ENCODE measurements at regions not wholly inside any gene's neighbourhood (a gene's known extent, or its start where the extent isn't known, plus 50 kb on each side); places are given as distances from the start of the nearest gene placed in this dataset.
"Not testable (repeated sequence)": the region's sequence is repeated elsewhere in the genome, so short reads cannot be mapped to it uniquely, and the experiment has no call there.

- DNase-seq (ENCODE audit: low spot score) = no peak
Measured at GRCh38 chr12:124652661-124653060, 85.2 kb upstream of the NCOR2 start.

- no peak for DNase-seq (ENCODE audit: low spot score)
Measured at GRCh38 chr12:124651516-124652273, 84.3 kb upstream of the NCOR2 start.

DNA sequence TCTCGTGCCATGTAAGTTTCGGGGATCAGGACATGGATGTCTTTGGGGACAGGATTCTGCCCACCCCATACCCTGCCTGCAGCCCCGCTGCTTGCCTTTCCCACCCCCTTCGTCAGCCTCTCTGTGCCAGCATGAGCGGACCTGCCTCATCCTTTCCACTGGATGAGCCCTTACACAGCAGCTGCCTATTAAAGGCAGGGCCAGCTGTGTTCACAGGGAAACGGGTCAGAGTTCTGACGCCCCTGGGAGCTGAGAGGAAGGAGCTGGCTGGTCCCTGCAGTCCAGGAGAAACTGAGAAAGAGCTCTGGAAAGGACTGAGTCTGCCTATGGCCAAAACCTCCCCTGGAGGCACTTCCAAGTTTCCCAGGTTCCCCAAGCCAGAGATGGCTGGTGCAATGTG is 83.5 kb upstream of the NCOR2 start:
- no peak for DNase-seq (ENCODE audit: low spot score)

DNA sequence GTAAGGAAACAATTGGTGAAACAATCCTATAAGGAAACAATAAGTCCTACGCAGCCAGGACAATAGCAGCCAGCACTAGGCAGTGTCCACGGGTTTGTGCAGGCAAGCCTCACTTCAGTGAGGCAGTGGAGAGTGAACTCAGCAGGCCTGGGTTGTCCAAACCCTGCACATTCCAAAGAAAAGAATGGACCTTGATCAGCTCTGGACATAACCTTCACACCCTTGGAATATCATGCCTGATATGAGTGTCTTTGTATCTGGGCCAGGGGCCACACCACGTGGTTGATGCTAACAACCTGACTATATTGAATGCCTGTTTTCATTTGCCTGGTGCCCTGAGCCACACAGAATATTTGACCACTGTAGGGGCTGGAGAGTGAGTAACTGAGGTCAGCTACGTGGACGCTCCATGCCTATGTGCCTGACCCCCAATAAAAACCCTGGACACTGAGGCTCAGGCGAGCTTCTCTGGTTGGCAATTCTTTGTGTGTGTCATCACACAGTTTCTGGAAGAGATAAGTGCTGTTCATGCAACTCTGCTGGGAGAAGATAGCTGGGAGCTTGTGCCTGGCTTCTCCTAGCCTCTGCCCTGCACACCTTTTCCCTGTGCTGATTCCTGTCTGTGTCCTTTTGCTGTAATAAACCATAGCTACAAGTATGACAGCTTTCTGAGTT is 81.4 kb upstream of the NCOR2 start:
- DNase-seq (ENCODE audit: low spot score) = no peak

DNA sequence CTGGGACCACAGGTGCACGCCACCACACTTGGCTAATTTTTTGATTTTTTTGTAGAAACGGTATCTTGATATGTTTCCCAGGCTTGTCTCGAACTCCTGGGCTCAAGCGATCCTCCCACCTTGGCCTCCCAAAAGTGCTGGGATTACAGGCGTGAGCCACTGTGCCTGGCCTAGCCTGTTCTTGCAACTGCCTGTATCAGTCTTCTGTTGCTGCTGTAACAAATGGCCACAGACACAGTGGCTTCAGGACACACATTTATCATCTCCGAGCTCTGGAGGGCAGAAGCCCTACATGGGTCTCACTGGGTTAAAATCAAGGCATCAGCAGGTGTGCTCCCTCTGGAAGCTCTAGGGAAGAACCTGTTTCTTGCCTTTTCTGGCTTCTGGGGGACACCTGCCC is 79.9 kb upstream of the NCOR2 start:
- DNase-seq (ENCODE audit: low spot score) = no peak

DNA sequence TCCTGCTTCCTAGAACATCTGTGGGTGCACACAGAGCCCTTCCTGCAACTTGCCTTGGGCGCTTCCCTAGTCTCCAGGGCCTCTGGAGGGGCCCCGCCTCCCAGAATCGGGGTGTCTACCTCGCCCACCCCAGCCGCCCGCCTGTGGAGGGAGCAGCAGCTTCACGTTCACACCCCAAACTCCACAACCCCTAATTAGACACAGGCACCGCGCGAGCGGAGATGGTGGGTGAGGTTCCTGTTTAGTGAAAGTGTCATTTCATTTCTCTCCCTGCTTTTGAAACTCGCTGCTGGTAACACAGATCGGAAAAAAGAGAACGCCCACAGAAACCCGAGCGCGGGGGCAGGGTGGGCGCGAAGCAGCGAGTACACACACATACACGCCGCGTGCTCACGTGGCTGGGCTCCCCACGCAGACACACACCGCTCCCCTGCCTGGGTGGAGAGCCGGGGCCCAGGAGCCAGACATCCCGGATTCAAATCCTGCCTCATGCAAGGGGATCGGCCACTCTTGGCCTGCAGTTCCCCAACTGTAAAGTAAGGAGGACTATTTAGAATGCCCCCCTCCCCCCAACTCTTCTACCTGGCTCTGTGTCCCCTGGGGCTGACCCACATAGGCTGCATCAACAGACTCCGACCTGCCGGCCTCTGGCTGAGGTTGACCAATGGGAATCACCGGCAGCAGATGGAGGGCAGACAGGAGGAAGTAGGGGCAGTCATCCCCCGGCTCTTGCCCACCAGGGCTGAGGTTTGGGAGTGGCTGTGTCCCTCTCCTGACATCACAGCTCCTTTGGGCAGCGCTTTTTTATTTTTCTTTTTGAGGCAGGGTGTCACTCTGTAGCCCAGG is 79.2 kb upstream of the NCOR2 start:
- no peak for DNase-seq (ENCODE audit: low spot score)

- DNase-seq (ENCODE audit: low spot score) = no peak
Measured at GRCh38 chr12:124645530-124646244, 78.3 kb upstream of the NCOR2 start.

GRCh38 chr12:124643768-124644167 is 76.4 kb upstream of the NCOR2 start:
- DNase-seq (ENCODE audit: low spot score) = not testable (repeated sequence)

DNA sequence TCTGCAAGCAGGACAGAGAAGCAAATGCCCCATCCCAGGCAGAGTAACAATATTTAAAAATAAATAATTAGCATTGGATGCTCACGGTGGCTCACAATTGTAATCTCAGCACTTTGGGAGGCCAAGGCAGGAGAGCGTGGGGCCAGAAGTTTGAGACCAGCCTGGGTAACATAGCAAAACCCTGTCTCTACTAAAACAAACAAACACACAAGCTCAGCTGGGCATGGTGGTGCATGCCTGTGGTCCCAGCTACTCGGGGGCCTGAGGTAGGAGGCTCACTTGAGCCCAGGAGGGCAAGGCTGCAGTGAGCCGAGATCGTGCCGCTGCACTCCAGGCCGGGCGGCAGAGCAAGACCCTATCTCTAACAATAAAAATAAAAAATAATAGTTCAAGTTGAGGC is 74.7 kb upstream of the NCOR2 start:
- no peak for DNase-seq (ENCODE audit: low spot score)

DNA sequence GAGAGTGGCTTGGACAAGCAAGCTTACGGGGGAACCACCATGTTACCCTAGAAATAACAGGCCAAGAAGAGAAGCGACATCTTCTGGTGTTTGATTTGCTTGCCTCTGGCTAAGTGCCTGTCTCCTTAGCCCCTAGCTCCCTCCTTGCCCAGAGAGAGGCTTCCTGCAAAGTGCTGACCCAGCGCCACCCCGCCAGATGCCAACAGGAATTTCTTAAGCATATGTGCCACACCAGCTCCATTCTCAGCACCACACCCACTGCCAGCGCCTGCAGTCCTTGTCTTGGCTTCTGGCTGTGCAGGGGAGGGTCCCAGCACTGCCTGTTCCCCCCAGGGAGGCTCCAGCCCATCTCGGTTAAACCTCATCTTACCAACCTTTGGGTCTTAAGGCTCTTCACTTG is 74.2 kb upstream of the NCOR2 start:
- no peak for DNase-seq (ENCODE audit: low spot score)

DNA sequence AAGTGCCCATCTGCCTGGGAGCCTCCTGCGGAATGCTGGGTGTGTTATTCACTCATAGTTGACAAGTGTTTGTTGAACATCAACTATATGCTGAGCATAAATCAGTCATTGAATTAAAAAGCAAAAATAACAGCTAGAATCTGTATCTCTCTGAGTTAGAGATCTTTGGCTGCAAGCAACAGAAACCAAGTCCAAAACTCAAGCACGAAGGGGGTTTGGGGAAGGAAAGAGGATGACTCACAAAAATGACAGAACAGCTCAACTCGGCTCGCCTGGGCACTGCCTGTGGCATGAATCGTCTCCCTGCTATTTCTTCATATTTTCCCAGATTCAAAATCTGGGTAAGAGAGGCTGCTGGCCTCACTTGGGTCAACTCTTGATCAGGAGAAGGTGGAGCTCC is 72.6 kb upstream of the NCOR2 start:
- peak; percentile 34 for DNase-seq (ENCODE audit: low spot score)

DNA sequence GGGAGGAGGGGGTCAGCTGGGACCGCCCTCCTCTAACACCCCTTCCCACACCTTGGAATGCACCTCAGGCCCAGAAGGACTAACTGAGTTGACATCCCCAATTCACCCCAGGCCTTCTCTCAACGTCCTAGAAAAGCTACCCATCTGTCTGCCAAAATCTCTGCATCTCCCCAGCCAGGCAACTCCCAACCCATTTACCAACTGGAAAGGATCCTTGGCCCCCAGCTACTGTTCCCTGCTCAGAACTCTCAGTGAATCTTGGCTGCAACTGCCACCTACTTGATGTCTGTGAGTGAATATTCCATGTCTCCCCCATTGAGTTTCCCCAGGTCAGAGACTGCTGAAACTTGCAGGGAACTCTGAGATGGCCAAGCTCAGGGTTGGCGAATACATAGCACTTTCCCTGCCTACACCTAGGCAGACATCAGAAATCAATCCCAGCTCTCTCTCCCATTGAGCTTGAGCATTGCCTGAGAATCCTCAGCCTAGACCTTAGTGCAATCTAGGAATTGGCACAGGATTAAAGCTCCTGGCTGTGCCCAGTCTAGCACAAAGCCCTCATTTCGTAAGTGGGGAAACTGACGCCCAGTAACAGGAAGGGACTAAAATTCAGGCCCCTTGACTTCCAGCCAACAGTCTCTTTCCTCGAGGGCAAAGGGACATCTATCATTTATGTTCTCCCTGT is 71.9 kb upstream of the NCOR2 start:
- DNase-seq (ENCODE audit: low spot score) = no peak

DNA sequence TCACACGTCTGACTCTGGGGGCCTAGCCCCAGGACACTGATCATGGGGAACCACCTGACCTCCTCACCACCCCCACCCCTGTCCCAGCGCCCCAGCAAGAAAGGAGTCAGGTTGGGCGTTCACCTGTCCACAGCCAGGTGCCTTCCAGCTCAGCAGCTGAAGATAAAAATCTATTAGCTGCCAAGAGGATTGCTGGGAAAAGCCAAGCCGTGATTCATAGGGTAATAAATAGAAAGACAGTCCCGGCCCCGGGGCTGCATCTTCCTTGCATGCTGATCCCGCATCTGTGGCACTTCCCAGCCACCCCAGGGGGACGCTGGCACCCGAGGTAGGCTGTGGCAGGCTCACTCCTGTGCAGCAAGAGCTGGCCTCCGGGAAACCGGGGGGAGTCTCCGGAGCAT is 70.2 kb upstream of the NCOR2 start:
- DNase-seq (ENCODE audit: low spot score) = no peak

DNA sequence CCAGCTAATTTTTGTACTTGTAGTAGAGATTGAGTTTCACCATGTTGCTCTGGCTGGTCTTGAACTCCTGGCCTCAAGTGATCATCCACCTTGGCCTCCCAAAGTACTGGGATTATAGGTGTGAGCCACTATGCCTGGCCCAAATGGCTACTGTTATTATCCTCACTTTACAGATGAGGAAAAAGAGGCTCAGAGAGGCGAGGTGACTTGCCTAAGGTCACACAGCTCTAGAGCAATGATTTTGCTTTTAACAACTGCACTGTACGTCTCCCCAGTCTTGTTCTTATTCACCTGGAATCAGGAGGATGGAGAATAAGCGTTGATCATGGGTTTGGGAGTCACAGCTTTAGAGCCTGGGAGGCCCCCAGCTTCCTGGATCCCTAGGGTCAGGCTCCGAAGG is 69.8 kb upstream of the NCOR2 start:
- DNase-seq (ENCODE audit: low spot score) = no peak

DNA sequence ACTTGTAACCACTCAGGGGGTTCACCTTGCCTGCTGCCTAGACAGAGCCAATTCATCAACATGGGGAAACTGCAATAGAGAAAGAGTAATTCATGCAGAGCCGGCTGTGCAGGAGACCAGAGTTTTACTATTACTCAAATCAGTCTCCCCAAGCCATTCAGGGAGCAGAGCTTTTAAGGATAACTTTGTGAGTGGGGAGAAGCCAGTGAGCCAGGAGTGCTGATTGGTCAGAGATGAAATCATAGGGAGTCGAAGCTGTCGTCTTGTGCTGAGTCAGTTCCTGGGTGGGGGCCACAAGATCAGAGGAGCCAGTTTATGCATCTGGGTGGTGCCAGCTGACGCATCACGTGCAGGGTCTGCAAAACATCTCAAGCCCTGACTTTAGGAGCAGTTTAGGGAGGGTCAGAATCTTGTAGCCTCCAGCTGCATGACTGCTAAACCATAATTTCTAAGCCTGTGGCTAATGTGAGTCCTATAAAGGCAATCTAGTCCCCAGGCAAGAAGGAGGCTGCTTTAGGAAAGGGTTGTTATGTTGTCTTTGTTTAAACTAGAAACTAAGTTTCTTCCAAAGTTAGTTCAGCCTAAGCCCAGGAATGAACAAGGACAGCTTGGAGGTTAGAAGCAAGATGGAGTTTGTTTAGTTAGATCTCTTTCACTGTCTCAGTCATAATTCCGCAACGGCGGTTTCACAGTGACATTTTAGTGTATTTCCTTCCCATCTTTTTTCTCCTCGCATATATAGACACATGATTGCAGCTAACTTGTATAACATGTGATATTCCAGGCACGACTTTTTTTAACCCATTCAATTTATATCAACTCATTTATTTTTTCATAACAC is 68.9 kb upstream of the NCOR2 start:
- peak; percentile 33 for DNase-seq (ENCODE audit: low spot score)

DNA sequence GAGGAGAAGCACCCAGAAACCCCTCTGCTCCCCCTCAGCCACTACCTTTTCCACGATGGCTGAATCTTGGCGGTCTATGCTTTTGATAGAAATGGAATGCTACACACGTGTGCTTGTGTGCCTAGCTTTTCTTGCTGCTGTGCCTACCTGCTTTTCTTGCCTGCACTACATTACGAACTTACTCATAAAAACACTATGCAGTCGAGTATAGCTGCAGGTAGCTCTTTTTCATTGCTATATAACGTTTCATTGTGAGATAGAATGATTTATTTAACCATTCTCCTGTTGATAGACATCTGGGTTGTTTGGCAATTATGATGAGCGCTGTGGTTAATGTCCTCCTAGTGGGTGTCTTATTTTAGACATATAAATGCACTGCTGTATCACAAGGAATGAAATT is 67.9 kb upstream of the NCOR2 start:
- no peak for DNase-seq (ENCODE audit: low spot score)

DNA sequence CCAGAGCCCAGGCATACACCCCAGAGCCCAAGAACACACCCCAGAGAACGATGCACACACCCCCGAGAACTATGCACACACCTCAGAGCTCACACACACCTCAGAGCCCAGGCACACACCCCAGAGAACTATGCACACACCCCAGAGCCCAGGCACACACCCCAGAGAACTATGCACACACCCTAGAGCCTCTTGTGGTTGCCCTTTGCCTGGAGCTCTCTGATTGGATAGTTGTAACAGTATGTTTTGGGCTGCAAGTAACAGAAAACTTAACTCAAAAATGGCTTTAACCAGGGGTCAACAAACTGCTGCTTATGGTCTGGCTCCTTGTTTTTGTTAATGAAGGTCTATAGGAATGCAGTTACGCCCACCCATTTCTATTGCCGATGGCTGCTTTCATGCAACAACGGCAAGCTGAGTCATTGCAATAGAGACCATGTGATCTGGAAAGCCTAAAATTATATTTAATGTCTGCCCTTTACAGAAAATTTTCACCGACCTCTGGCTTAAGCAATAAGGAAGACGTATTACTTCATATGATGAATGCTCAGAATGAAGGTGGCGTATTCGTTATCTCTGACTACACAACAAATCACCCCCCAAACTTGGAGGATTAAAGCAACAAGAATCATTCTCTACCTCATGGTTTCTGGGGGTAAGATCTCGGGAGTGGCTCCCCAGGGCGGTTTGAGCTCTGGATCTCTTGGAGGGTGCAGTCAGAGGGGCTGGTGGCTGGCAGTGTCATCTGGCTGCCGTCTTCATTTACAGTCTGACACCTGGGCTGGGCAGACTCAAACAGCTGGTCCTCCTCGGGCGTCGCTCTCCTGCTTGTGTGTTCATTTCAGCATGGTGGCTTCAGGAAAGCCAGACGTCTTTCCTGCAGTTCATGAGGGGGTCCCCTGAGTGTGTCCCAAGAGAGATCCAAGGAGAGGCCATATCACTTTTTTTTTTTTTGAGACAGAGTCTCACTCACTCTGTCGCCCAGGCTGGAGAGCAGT is 66.3 kb upstream of the NCOR2 start:
- no peak for DNase-seq (ENCODE audit: low spot score)

DNA sequence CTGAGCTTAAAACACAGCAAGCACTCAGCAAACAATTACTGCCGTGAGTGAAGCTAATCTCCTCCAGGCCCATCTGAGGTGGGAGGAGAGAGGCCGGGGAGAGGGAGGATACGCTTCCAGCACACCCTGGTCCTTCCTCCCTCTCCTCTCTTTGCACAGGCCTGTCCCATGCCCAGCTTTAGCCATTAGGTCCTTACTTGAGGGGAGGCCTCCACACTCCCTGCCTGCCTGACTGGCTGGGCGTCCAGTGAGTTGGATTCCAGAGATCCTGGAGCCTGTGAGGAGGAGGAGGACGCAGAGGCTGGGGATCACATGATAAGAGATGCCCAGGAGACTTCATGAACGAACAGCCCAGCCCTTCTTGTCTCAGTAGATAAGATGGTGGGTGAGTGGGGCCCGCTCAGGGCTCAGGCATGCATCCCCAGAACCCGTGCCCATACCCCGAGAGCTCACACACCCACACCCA is 65.1 kb upstream of the NCOR2 start:
- DNase-seq (ENCODE audit: low spot score) = no peak

- no peak for DNase-seq (ENCODE audit: low spot score)
Measured at GRCh38 chr12:124631681-124632256, 64.4 kb upstream of the NCOR2 start.

Measured in AG08395 (cell line).